ENCODE measurements at regions not wholly inside any gene's neighbourhood (a gene's known extent, or its start where the extent isn't known, plus 50 kb on each side); places are given as distances from the start of the nearest gene placed in this dataset.

- TF ChIP-seq CTCF (IDR thresholded peaks at IDR 0.05) (no peak), POLR2A (IDR thresholded peaks at IDR 0.05; ENCODE audit: low read depth) (no peak), EP300 (IDR thresholded peaks at IDR 0.05) (no peak)
These were observed 196.9 kb downstream of the C1D start for GRCh38 chr2:67865917-67866316.
